ENCODE measurements at regions not wholly inside any gene's neighbourhood (a gene's known extent, or its start where the extent isn't known, plus 50 kb on each side); places are given as distances from the start of the nearest gene placed in this dataset.
A peak's percentile ranks its signal among the peaks of the same experiment; 100 is the strongest.
"Not testable (repeated sequence)": the region's sequence is repeated elsewhere in the genome, so short reads cannot be mapped to it uniquely, and the experiment has no call there.

DNA sequence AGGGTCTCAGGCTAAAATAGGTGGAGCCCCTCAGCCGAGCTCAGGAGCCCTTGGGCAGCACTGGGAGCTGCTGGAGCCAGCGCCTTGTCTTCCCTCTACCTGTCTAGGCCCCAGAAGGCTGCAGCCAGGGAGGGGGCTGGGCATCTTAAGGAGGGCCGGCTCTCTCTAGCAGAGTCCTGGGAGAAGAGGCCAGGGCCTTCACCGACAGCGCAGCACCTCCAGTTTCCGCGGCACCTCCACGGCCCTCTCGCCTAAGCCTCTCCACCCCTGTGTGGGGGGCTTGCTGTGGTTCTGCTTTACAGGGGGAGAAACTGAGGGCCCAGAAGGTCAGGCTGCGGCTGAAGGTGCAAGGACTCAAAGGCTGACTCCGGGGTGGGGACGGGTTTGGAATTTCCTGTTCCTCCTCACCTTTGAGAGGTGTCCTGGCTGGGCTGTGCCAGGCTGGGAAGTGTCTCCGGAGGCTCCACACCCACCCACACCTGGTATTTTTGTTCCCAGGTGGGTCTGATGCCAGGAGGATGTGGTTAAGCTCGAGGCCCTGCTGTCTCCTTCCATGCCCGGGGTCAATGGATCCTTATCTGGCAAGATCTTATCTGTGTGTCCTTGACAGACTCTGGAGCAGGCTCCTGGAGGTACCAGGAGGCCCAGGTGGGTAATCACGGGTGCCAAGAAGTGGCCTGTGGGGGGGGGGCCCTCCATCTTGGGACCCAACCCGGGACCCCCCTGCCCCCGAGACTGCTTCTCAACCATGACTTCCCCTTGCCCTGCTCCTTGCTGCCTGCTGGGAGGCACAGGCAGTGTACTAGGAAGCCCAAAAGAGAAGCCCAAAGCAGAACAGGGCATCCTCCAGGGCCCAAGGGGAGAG lies 95.3 kb upstream of the FGF3 start:
- H3K4me2 ChIP-seq (ENCODE audit: low read length) = no peak overlapping the region

DNA sequence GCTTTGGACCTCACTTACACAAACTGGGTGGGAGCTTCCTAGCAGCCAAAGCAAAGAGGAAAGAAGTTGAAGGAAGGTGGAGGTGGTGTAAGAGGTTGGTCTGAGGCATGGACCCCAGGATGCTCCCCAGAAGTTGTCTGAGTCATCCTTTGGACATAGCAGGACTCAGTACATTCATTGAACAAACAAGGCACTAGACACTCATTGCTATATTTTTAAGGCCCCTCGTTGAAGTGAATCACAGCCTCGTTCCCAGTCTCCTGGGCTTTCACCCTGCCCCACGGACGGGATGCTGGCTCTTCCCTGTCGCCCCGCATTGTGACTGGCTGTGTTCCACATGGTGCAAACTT lies 95.9 kb upstream of the FGF3 start:
- Histone ChIP-seq H3K4me2 (ENCODE audit: low read length) (peak overlapping the region; percentile 54; the same call in 1 of the 2 replicates), H3K9me3 (ENCODE audit: insufficient read depth, low read length) (no peaks in the 10 kb centered on the region), H3K79me2 (ENCODE audit: low read length) (no peaks in the 10 kb centered on the region), H4K20me1 (ENCODE audit: insufficient read depth, low read length) (no peaks in the 10 kb centered on the region), H3K9ac (ENCODE audit: low read length) (no peak overlapping the region), H2AFZ (ENCODE audit: low read depth, low read length) (no peak overlapping the region), H3K27me3 (ENCODE audit: low read depth, low read length) (peaks cover 10% of the 10 kb centered on the region; the same call in 1 of the 2 replicates), H3K4me3 (ENCODE audit: low read length) (no peak overlapping the region), H3K36me3 (replicated peaks; ENCODE audit: low read depth, low read length) (no peaks in the 10 kb centered on the region), H3K4me1 (ENCODE audit: low read length) (peaks cover 5% of the 10 kb centered on the region; the same call in 1 of the 2 replicates), H3K27ac (ENCODE audit: low read length) (no peak overlapping the region)
- TF ChIP-seq EZH2phosphoT487 (IDR thresholded peaks at IDR 0.05; ENCODE audit: low read depth) = no peak
- TF ChIP-seq, protein P1, sequence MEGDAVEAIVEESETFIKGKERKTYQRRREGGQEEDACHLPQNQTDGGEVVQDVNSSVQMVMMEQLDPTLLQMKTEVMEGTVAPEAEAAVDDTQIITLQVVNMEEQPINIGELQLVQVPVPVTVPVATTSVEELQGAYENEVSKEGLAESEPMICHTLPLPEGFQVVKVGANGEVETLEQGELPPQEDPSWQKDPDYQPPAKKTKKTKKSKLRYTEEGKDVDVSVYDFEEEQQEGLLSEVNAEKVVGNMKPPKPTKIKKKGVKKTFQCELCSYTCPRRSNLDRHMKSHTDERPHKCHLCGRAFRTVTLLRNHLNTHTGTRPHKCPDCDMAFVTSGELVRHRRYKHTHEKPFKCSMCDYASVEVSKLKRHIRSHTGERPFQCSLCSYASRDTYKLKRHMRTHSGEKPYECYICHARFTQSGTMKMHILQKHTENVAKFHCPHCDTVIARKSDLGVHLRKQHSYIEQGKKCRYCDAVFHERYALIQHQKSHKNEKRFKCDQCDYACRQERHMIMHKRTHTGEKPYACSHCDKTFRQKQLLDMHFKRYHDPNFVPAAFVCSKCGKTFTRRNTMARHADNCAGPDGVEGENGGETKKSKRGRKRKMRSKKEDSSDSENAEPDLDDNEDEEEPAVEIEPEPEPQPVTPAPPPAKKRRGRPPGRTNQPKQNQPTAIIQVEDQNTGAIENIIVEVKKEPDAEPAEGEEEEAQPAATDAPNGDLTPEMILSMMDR (IDR thresholded peaks at IDR 0.05; ENCODE audit: low read depth, low read length) = no peak

More for the DNA sequence above, 95.3 kb upstream of the FGF3 start:
- Histone ChIP-seq H3K4me1 (ENCODE audit: low read length) (peaks cover 5% of the 10 kb centered on the region; the same call in 1 of the 2 replicates), H3K27me3 (ENCODE audit: low read depth, low read length) (peaks cover 8% of the 10 kb centered on the region; the same call in 1 of the 2 replicates), H4K20me1 (ENCODE audit: insufficient read depth, low read length) (no peaks in the 10 kb centered on the region), H3K79me2 (ENCODE audit: low read length) (no peaks in the 10 kb centered on the region), H3K36me3 (replicated peaks; ENCODE audit: low read depth, low read length) (no peaks in the 10 kb centered on the region), H3K9ac (ENCODE audit: low read length) (no peak overlapping the region), H3K27ac (ENCODE audit: low read length) (no peak overlapping the region), H3K9me3 (ENCODE audit: insufficient read depth, low read length) (no peaks in the 10 kb centered on the region), H3K4me3 (ENCODE audit: low read length) (no peak overlapping the region), H2AFZ (ENCODE audit: low read depth, low read length) (no peak overlapping the region)
- TF ChIP-seq, protein P1 (IDR thresholded peaks at IDR 0.05; ENCODE audit: low read depth, low read length) = no peak
- TF ChIP-seq EZH2phosphoT487 (IDR thresholded peaks at IDR 0.05; ENCODE audit: low read depth) = no peak

DNA sequence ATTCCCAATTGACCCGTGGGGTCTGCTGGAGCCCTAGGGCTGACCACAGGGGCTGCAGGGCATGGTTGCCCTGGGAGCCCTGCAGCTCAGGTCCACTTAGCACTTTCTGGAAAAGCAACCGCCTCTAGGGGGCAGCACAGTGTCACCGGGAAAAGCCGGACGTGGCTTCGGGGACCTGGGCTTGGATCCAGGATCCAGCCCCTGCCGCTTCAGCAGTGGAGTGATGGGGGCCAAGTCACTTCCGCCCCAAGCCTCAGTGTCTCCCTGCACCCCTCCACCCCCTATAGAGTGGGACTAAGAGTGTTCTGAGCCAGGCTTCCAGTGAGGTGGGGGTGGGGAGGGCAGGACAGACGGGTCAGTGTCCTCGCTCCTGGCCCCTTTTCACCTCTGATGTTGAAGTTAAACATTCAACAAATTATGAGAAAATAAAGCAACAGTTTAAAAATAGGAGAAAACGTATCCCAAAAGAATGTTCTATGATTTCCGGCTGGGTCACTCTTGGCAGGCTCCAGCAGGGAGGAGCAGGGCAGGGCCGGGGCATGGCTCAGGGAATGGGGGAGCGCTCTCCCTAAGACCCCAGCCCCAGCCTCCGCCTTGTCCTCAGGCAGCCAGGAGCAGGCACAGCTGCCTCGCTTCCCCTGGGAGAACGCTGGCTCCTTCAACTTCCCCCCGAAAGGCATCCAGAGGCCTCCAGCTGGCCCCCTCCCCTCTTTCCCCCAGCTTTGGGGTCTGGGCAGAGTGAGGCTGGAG lies 96.5 kb upstream of the FGF3 start:
- Histone ChIP-seq H3K9me3 (ENCODE audit: insufficient read depth, low read length) (no peaks in the 10 kb centered on the region), H3K4me3 (ENCODE audit: low read length) (peak overlapping the region; percentile 46), H3K9ac (ENCODE audit: low read length) (no peak overlapping the region), H3K36me3 (replicated peaks; ENCODE audit: low read depth, low read length) (no peaks in the 10 kb centered on the region), H3K79me2 (ENCODE audit: low read length) (no peaks in the 10 kb centered on the region), H4K20me1 (ENCODE audit: insufficient read depth, low read length) (no peaks in the 10 kb centered on the region), H3K4me1 (ENCODE audit: low read length) (peaks cover 5% of the 10 kb centered on the region; the same call in 1 of the 2 replicates), H2AFZ (ENCODE audit: low read depth, low read length) (0 out of 2 replicates have a peak overlapping the region, but pooled peaks have one; percentile 31), H3K27ac (ENCODE audit: low read length) (no peak overlapping the region), H3K4me2 (ENCODE audit: low read length) (peak overlapping the region; percentile 54), H3K27me3 (ENCODE audit: low read depth, low read length) (peaks cover 10% of the 10 kb centered on the region; the same call in 1 of the 2 replicates)
- no peak for TF ChIP-seq EZH2phosphoT487 (IDR thresholded peaks at IDR 0.05; ENCODE audit: low read depth)
- TF ChIP-seq, protein P1 (IDR thresholded peaks at IDR 0.05; ENCODE audit: low read depth, low read length) = peak; percentile 92

DNA sequence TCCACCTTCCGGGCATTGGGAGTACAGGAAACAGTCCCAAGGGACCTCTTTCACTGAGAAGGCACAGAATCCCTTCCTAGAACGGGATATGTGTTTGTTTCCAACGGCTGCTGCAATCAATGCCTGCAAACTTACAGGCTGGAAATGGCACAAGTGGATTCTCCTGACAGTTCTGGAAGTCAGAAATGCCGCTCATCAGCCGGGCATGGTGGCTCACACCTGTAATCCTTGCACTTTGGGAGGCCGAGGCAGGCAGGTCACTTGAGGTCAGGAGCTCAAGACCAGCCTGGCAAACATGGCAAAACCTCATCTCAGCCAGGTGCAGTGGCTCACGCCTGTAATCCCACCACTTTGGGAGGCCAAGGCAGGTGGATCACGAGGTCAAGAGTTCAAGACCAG lies 97.0 kb upstream of the FGF3 start:
- H4K20me1 ChIP-seq (ENCODE audit: insufficient read depth, low read length); H3K9ac ChIP-seq (ENCODE audit: low read length); H3K27ac ChIP-seq (ENCODE audit: low read length); H3K4me3 ChIP-seq (ENCODE audit: low read length); H3K4me2 ChIP-seq (ENCODE audit: low read length); H3K79me2 ChIP-seq (ENCODE audit: low read length); H3K4me1 ChIP-seq (ENCODE audit: low read length); H2AFZ ChIP-seq (ENCODE audit: low read depth, low read length); H3K9me3 ChIP-seq (ENCODE audit: insufficient read depth, low read length); H3K36me3 ChIP-seq (replicated peaks; ENCODE audit: low read depth, low read length): not testable (repeated sequence)
- H3K27me3 ChIP-seq (ENCODE audit: low read depth, low read length) = peaks cover 10% of the 10 kb centered on the region; the same call in 1 of the 2 replicates
